ENCODE measurements at regions not wholly inside any gene's neighbourhood (a gene's known extent, or its start where the extent isn't known, plus 50 kb on each side); places are given as distances from the start of the nearest gene placed in this dataset.
"Not testable (repeated sequence)": the region's sequence is repeated elsewhere in the genome, so short reads cannot be mapped to it uniquely, and the experiment has no call there.

GRCh38 chr21:18550361-18550760 lies 146.8 kb upstream of the TMPRSS15 start:
- DNase-seq, result no peak

GRCh38 chr21:18553786-18554185 lies 150.2 kb upstream of the TMPRSS15 start:
- DNase-seq, result no peak

GRCh38 chr21:18567770-18568169 lies 164.2 kb upstream of the TMPRSS15 start:
- DNase-seq, result not testable (repeated sequence)

GRCh38 chr21:18588001-18588662 lies 184.5 kb upstream of the TMPRSS15 start:
- no peak for DNase-seq

GRCh38 chr21:18601146-18601545 lies 197.6 kb upstream of the TMPRSS15 start:
- DNase-seq, result no peak

GRCh38 chr21:18602711-18603110 lies 199.1 kb upstream of the TMPRSS15 start:
- DNase-seq, result no peak

GRCh38 chr21:18603261-18603660 lies 199.7 kb upstream of the TMPRSS15 start:
- DNase-seq, result no peak

GRCh38 chr21:18603980-18604379 lies 200.4 kb upstream of the TMPRSS15 start:
- no peak for DNase-seq

GRCh38 chr21:18608226-18608625 lies 204.6 kb upstream of the TMPRSS15 start:
- no peak for DNase-seq

- DNase-seq, result no peak
These were observed 210.7 kb upstream of the TMPRSS15 start for GRCh38 chr21:18614303-18614702.

GRCh38 chr21:18617291-18617690 lies 213.7 kb upstream of the TMPRSS15 start:
- DNase-seq, result no peak

GRCh38 chr21:18620436-18620835 lies 216.9 kb upstream of the TMPRSS15 start:
- DNase-seq, result no peak

GRCh38 chr21:18622383-18622782 lies 218.8 kb upstream of the TMPRSS15 start:
- no peak for DNase-seq

GRCh38 chr21:18630446-18630845 lies 226.9 kb upstream of the TMPRSS15 start:
- no peak for DNase-seq

GRCh38 chr21:18636897-18637296 lies 233.3 kb upstream of the TMPRSS15 start:
- no peak for DNase-seq

GRCh38 chr21:18646116-18646515 lies 242.5 kb upstream of the TMPRSS15 start:
- no peak for DNase-seq

- no peak for DNase-seq
These were observed 252.3 kb upstream of the TMPRSS15 start for GRCh38 chr21:18655931-18656330.

GRCh38 chr21:18661842-18662241 lies 258.3 kb upstream of the TMPRSS15 start:
- no peak for DNase-seq

GRCh38 chr21:18663663-18664062 lies 260.1 kb upstream of the TMPRSS15 start:
- DNase-seq, result no peak

- no peak for DNase-seq
These were observed 263.1 kb upstream of the TMPRSS15 start for GRCh38 chr21:18666725-18667124.

- no peak for DNase-seq
These were observed 270.2 kb upstream of the TMPRSS15 start for GRCh38 chr21:18673789-18674188.

- DNase-seq, result no peak
These were observed 274.0 kb upstream of the TMPRSS15 start for GRCh38 chr21:18677632-18678031.

- DNase-seq, result no peak
These were observed 302.4 kb upstream of the TMPRSS15 start for GRCh38 chr21:18705971-18706370.

GRCh38 chr21:18711662-18712061 lies 308.1 kb upstream of the TMPRSS15 start:
- DNase-seq, result no peak

Data from right lung (tissue), 2 donors.